ENCODE measurements at regions not wholly inside any gene's neighbourhood (a gene's known extent, or its start where the extent isn't known, plus 50 kb on each side); places are given as distances from the start of the nearest gene placed in this dataset.

DNA sequence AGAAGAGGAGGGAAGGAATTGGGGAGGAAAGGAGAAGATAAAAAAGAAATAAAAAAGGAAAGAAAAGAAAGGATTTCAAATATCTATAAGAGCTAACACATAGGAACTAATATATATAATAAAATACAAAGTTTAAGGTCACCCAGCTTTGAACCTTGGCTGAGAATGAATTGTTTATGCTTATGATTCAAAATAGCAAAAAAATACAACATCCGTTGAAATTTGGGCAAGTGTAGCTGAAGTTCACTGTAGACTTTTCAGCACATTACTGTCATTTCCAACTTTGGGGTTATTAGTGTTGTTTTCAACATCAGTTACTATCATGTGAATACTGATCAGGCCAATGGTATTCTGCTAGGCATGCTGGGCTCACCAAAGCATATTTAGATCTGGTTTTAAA, 395.2 kb upstream of the INTU start:
- no peak for TF ChIP-seq CTCF (IDR thresholded peaks at IDR 0.05; ENCODE audit: low read depth, low read length)
- Histone ChIP-seq H3K27me3 (no peaks in the 10 kb centered on the region), H3K36me3 (no peaks in the 10 kb centered on the region), H3K9me3 (no peaks in the 10 kb centered on the region), H3K4me3 (ENCODE audit: low read depth, low read length) (no peak overlapping the region), H3K4me1 (peaks cover 22% of the 10 kb centered on the region)
- no peak for DNase-seq

- Histone ChIP-seq H3K27me3 (no peaks in the 10 kb centered on the region), H3K4me3 (ENCODE audit: low read depth, low read length) (no peak overlapping the region), H3K4me1 (peaks cover 22% of the 10 kb centered on the region), H3K9me3 (no peaks in the 10 kb centered on the region), H3K36me3 (no peaks in the 10 kb centered on the region)
- no peak for DNase-seq
- no peak for TF ChIP-seq CTCF (IDR thresholded peaks at IDR 0.05; ENCODE audit: low read depth, low read length)
Observed at GRCh38 chr4:127238956-127239475, 393.7 kb upstream of the INTU start.

GRCh38 chr4:127239902-127240763, 392.6 kb upstream of the INTU start:
- H3K36me3 ChIP-seq: no peaks in the 10 kb centered on the region
- no peaks in the 10 kb centered on the region for H3K27me3 ChIP-seq
- H3K9me3 ChIP-seq: no peaks in the 10 kb centered on the region
- no peak for TF ChIP-seq CTCF (IDR thresholded peaks at IDR 0.05; ENCODE audit: low read depth, low read length)
- peaks cover 22% of the 10 kb centered on the region for H3K4me1 ChIP-seq
- peak; percentile 58 for DNase-seq
- peak overlapping the region; percentile 21 for H3K4me3 ChIP-seq (ENCODE audit: low read depth, low read length)

DNA sequence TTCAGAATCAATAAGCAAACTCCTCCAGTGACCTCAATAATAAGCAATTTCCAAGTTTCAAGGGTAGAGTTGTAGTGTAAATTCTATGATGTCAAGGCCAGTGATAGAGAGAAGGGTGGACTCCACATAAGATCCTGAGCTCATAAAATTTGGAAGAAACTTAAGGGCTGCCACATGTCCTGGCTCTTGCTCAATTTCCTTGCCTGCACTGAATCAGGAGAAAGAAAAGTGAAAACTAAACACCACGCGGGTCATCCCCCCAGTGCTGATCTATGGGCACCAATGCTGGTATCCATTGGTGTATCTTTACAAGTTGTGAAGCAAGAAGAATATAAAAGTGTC, 392.0 kb upstream of the INTU start:
- Histone ChIP-seq H3K4me1 (peaks cover 22% of the 10 kb centered on the region), H3K36me3 (no peaks in the 10 kb centered on the region), H3K9me3 (no peaks in the 10 kb centered on the region), H3K27me3 (no peaks in the 10 kb centered on the region), H3K4me3 (ENCODE audit: low read depth, low read length) (peak overlapping the region; percentile 21; the same call in 1 of the 2 replicates)
- DNase-seq: no peak
- no peak for TF ChIP-seq CTCF (IDR thresholded peaks at IDR 0.05; ENCODE audit: low read depth, low read length)

GRCh38 chr4:127244515-127244914, 388.2 kb upstream of the INTU start:
- no peaks in the 10 kb centered on the region; the same call in 1 of the 2 replicates for H3K9me3 ChIP-seq
- DNase-seq: no peak
- peaks cover 23% of the 10 kb centered on the region for H3K4me1 ChIP-seq
- H3K4me3 ChIP-seq (ENCODE audit: low read depth, low read length): no peak overlapping the region
- no peak for TF ChIP-seq CTCF (IDR thresholded peaks at IDR 0.05; ENCODE audit: low read depth, low read length)
- no peaks in the 10 kb centered on the region for H3K27me3 ChIP-seq
- H3K36me3 ChIP-seq: no peaks in the 10 kb centered on the region

Data from BE2C (cell line).